HEK293T (cell line): ENCODE measurements at regions not wholly inside any gene's neighbourhood (a gene's known extent, or its start where the extent isn't known, plus 50 kb on each side); places are given as distances from the start of the nearest gene placed in this dataset.

Experiments used
- BHLHE40 ChIP-seq: fragments of 450-650 bp; IDR thresholded peaks from 2 replicates; pipeline ENCODE4 v1.6.1; 2016; ENCODE audit warnings: mild to moderate bottlenecking, moderate library complexity, borderline replicate concordance
- FOXM1 ChIP-seq: fragments of 450-650 bp; IDR thresholded peaks from 2 replicates; pipeline ENCODE4 v1.6.1; 2017; ENCODE audit warnings: mild to moderate bottlenecking, borderline replicate concordance
- HDGF ChIP-seq: fragments of 450-650 bp; IDR thresholded peaks from 2 replicates; pipeline ENCODE4 v1.6.1; 2017; ENCODE audit warnings: antibody characterized with exemption, borderline replicate concordance
- L3MBTL2 ChIP-seq: fragments of 450-650 bp; conservative IDR thresholded peaks from 2 replicates; pipeline ENCODE4 v1.6.1; 2016; ENCODE audit warnings: mild to moderate bottlenecking
- SP1 ChIP-seq: fragments of 450-650 bp; IDR thresholded peaks from 2 replicates; pipeline ENCODE4 v1.6.1; 2017
- SUZ12 ChIP-seq: fragments of 450-650 bp; IDR thresholded peaks from 2 replicates; pipeline ENCODE4 v1.6.1; 2016; ENCODE audit warnings: mild to moderate bottlenecking
- TARDBP ChIP-seq: fragments of 450-650 bp; IDR thresholded peaks from 2 replicates; pipeline ENCODE4 v1.6.1; 2016

DNA sequence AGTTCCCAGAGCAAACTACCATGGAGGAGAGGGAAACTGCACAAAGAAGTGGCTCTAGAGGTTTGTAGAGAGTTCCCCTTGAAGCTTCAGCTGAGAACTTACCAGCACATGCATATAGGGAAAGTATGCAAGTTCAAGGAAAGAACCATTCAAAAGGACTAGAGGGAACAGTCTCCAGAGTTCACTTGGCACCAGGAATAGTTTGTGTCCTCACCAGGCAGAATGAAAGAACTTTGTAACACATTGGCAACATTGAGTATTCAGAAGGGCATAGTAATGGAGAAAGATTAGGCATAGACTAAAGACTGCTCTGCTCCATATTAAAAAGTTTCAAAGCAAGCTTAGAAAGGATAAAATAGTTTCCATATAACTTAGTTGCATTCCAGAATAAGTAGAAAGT, 155.4 kb upstream of the TOM1L1 start:
- TF ChIP-seq L3MBTL2 (no peak), BHLHE40 (no peak), TARDBP (no peak), HDGF (no peak), SUZ12 (no peak), FOXM1 (no peak), SP1 (no peak)
